NCI-H2081 treated with DMSO at 0.1 percent for 48 hours (cell line): ENCODE measurements at regions not wholly inside any gene's neighbourhood (a gene's known extent, or its start where the extent isn't known, plus 50 kb on each side); places are given as distances from the start of the nearest gene placed in this dataset.

Experiments used
- DNase-seq: peaks from one replicate; lab custom pipeline; 2025; lab: John Stamatoyannopoulos, UW

GRCh38 chr13:62663767-62664166 is 1248.1 kb upstream of the PCDH20 start:
- DNase-seq: no peak

GRCh38 chr13:62659365-62659764 is 1243.7 kb upstream of the PCDH20 start:
- DNase-seq: no peak

- DNase-seq: no peak
These were observed 1237.7 kb upstream of the PCDH20 start for GRCh38 chr13:62653371-62653770.

GRCh38 chr13:62643799-62644524 is 1228.3 kb upstream of the PCDH20 start:
- no peak for DNase-seq

- DNase-seq: no peak
These were observed 1227.4 kb upstream of the PCDH20 start for GRCh38 chr13:62643007-62643483.

GRCh38 chr13:62635161-62635560 is 1219.5 kb upstream of the PCDH20 start:
- no peak for DNase-seq

- DNase-seq: no peak
These were observed 1217.8 kb upstream of the PCDH20 start for GRCh38 chr13:62633448-62633847.

- DNase-seq: no peak
These were observed 1216.0 kb upstream of the PCDH20 start for GRCh38 chr13:62631619-62632018.

GRCh38 chr13:62631124-62631523 is 1215.5 kb upstream of the PCDH20 start:
- DNase-seq: no peak

GRCh38 chr13:62629618-62630017 is 1214.0 kb upstream of the PCDH20 start:
- DNase-seq: no peak

GRCh38 chr13:62627226-62627625 is 1211.6 kb upstream of the PCDH20 start:
- no peak for DNase-seq

GRCh38 chr13:62626771-62627170 is 1211.1 kb upstream of the PCDH20 start:
- DNase-seq: no peak

GRCh38 chr13:62625214-62625881 is 1209.7 kb upstream of the PCDH20 start:
- no peak for DNase-seq

- DNase-seq: no peak
These were observed 1198.2 kb upstream of the PCDH20 start for GRCh38 chr13:62613819-62614218.

- DNase-seq: no peak
These were observed 1195.7 kb upstream of the PCDH20 start for GRCh38 chr13:62611343-62611742.

GRCh38 chr13:62598708-62599107 is 1183.1 kb upstream of the PCDH20 start:
- DNase-seq: no peak

- no peak for DNase-seq
These were observed 1180.3 kb upstream of the PCDH20 start for GRCh38 chr13:62595976-62596375.

GRCh38 chr13:62593804-62594203 is 1178.2 kb upstream of the PCDH20 start:
- DNase-seq: no peak

- no peak for DNase-seq
These were observed 1167.8 kb upstream of the PCDH20 start for GRCh38 chr13:62583466-62583865.

GRCh38 chr13:62578402-62578801 is 1162.8 kb upstream of the PCDH20 start:
- no peak for DNase-seq

- no peak for DNase-seq
These were observed 1149.1 kb upstream of the PCDH20 start for GRCh38 chr13:62564770-62565169.

GRCh38 chr13:62563251-62563650 is 1147.6 kb upstream of the PCDH20 start:
- no peak for DNase-seq

- DNase-seq: no peak
These were observed 1141.3 kb upstream of the PCDH20 start for GRCh38 chr13:62556978-62557377.

GRCh38 chr13:62551588-62551987 is 1135.9 kb upstream of the PCDH20 start:
- no peak for DNase-seq
